Panc1 (cell line): ENCODE measurements at regions not wholly inside any gene's neighbourhood (a gene's known extent, or its start where the extent isn't known, plus 50 kb on each side); places are given as distances from the start of the nearest gene placed in this dataset.

Experiments used
- ATAC-seq: fragments of 200-7000 bp; cut with Tn5 transposase; 2 replicates; pipeline ENCODE4 v1.9.1; 2020; ENCODE audit warnings: mild to moderate bottlenecking, moderate library complexity
- BruUV-seq: library from RNA; stranded (reverse); fragments of 400-500 nt; replicated peaks from 2 replicates; lab custom pipeline; 2021; lab: Mats Ljungman, UMichigan
- CTCF ChIA-PET: fragments of 300-600 bp; sonication (Branson Sonifier 250); formaldehyde crosslinking; loops from one replicate; lab custom pipeline; 2022; ENCODE audit warnings: antibody characterized with exemption; lab: Charles Lee
- POLR2A ChIA-PET: fragments of 300-600 bp; sonication (Branson Sonifier 250); formaldehyde crosslinking; loops from one replicate; lab custom pipeline; 2022; ENCODE audit warnings: antibody characterized with exemption; lab: Charles Lee
- DNase-seq: peaks from one replicate; pipeline ENCODE4 v3.0.0-alpha.2; 2010; ENCODE audit warnings: low read depth, low spot score
- H3K27ac ChIP-seq: 2 replicates; pipeline ENCODE4 v1.5.1; 2011; ENCODE audit warnings: mild to moderate bottlenecking, low read length, inconsistent platforms
- H3K27me3 ChIP-seq: fragments of 200-500 bp; sonication (Bioruptor generic); 2 replicates; pipeline ENCODE4 v1.6.0; 2014; ENCODE audit warnings: low read length, inconsistent platforms; ENCODE audit not compliant: control insufficient read depth, insufficient read depth
- H3K36me3 ChIP-seq: fragments of 200-500 bp; sonication (Bioruptor generic); 2 replicates; pipeline ENCODE4 v1.5.1; 2014; ENCODE audit warnings: inconsistent platforms, mild to moderate bottlenecking, low read length, moderate library complexity; ENCODE audit not compliant: control insufficient read depth, insufficient read depth
- H3K4me1 ChIP-seq: 2 replicates; pipeline ENCODE4 v1.5.1; 2011; ENCODE audit warnings: inconsistent platforms, mild to moderate bottlenecking, low read length, moderate library complexity; ENCODE audit not compliant: control insufficient read depth, insufficient read depth
- H3K4me3 ChIP-seq, 2 experiments: 2 replicates each; pipeline ENCODE4 v1.5.1; 2011 to 2012; ENCODE audit warnings: low read depth in 2 of 2, low read length in 2 of 2, mild to moderate bottlenecking in 2 of 2, inconsistent platforms in 1 of 2, moderate library complexity in 1 of 2
- H3K9me3 ChIP-seq: fragments of 200-500 bp; sonication (Bioruptor generic); 2 replicates; pipeline ENCODE4 v1.5.1; 2014; ENCODE audit warnings: low read depth, mild to moderate bottlenecking, inconsistent platforms, low read length, moderate library complexity; ENCODE audit not compliant: control insufficient read depth, insufficient read depth
- POLR2AphosphoS5 ChIP-seq: IDR thresholded peaks from 2 replicates; pipeline ENCODE4 v1.6.1; 2012; ENCODE audit warnings: mild to moderate bottlenecking, low read depth, low read length, moderate library complexity
- SIN3A ChIP-seq: IDR thresholded peaks from 2 replicates; pipeline ENCODE4 v1.6.1; 2012; ENCODE audit warnings: low read depth, mild to moderate bottlenecking, low read length, moderate library complexity, borderline replicate concordance; ENCODE audit not compliant: insufficient read depth
- TCF7L2 ChIP-seq: IDR thresholded peaks from 2 replicates; pipeline ENCODE4 v1.6.1; 2011; ENCODE audit warnings: mild to moderate bottlenecking, low read depth, low read length, inconsistent platforms
- in situ Hi-C: cut with HindIII; loops from 2 replicates; pipeline ENCODE4 v1.10.0; 2016; ENCODE audit warnings: low sequenced_read_pairs, low pct_unique_long_range_greater_than_20kb
- intact Hi-C: fragments of 100-400 bp; cut with micrococcal nuclease; formaldehyde crosslinking; loops from one replicate; pipeline ENCODE4 v1.10.0; 2022; ENCODE audit not compliant: unreplicated experiment
- TF ChIP-seq, protein P1 (sequence below), 2 experiments: IDR thresholded peaks; 2 replicates each; pipeline ENCODE4 v1.6.1; 2011 to 2012; ENCODE audit warnings: low read depth in 2 of 2, control low read depth in 1 of 2, low read length in 1 of 2, mild to moderate bottlenecking in 1 of 2, moderate library complexity in 1 of 2; ENCODE audit not compliant: insufficient read depth in 1 of 2
- TF ChIP-seq, protein P2 (sequence below): fragments of 450-650 bp; IDR thresholded peaks from 2 replicates; pipeline ENCODE4 v1.5.1; 2017; ENCODE audit warnings: mild to moderate bottlenecking

GRCh38 chr5:13427827-13428557 is 516.5 kb downstream of the DNAH5 start:
- peak; percentile 86 for ATAC-seq
- Histone ChIP-seq H3K27ac (peak overlapping the region; percentile 3; the same call in 1 of the 2 replicates), H3K36me3 (no peaks in the 10 kb centered on the region), H3K4me3 (no peak overlapping the region), H3K27me3 (no peaks in the 10 kb centered on the region), H3K9me3 (no peaks in the 10 kb centered on the region), H3K4me1 (peaks cover 3% of the 10 kb centered on the region)
- POLR2A ChIA-PET: no interaction called here
- CTCF ChIA-PET: no interaction called here
- DNase-seq: no peak
- intact Hi-C loops: no loop called here
- BruUV-seq: no TSS peak
- TF ChIP-seq, protein P1, sequence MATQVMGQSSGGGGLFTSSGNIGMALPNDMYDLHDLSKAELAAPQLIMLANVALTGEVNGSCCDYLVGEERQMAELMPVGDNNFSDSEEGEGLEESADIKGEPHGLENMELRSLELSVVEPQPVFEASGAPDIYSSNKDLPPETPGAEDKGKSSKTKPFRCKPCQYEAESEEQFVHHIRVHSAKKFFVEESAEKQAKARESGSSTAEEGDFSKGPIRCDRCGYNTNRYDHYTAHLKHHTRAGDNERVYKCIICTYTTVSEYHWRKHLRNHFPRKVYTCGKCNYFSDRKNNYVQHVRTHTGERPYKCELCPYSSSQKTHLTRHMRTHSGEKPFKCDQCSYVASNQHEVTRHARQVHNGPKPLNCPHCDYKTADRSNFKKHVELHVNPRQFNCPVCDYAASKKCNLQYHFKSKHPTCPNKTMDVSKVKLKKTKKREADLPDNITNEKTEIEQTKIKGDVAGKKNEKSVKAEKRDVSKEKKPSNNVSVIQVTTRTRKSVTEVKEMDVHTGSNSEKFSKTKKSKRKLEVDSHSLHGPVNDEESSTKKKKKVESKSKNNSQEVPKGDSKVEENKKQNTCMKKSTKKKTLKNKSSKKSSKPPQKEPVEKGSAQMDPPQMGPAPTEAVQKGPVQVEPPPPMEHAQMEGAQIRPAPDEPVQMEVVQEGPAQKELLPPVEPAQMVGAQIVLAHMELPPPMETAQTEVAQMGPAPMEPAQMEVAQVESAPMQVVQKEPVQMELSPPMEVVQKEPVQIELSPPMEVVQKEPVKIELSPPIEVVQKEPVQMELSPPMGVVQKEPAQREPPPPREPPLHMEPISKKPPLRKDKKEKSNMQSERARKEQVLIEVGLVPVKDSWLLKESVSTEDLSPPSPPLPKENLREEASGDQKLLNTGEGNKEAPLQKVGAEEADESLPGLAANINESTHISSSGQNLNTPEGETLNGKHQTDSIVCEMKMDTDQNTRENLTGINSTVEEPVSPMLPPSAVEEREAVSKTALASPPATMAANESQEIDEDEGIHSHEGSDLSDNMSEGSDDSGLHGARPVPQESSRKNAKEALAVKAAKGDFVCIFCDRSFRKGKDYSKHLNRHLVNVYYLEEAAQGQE (IDR thresholded peaks at IDR 0.05; ENCODE audit: insufficient read depth in 1 of 2, low read depth in 2 of 2, low read length in 1 of 2): no peak
- peak; percentile 67 for TF ChIP-seq TCF7L2
- in situ Hi-C loops: no loop called here

GRCh38 chr5:13412040-13412595 is 532.4 kb downstream of the DNAH5 start:
- intact Hi-C loops (no loop called here), in situ Hi-C loops (no loop called here)
- ChIA-PET CTCF (no interaction called here), POLR2A (no interaction called here)
- no TSS peak for BruUV-seq
- no peaks in the 10 kb centered on the region for H3K9me3 ChIP-seq
- H3K27ac ChIP-seq: no peak overlapping the region
- H3K27me3 ChIP-seq: no peaks in the 10 kb centered on the region
- H3K36me3 ChIP-seq: no peaks in the 10 kb centered on the region
- no peak overlapping the region for H3K4me3 ChIP-seq
- DNase-seq: no peak
- H3K4me1 ChIP-seq: no peaks in the 10 kb centered on the region
- TF ChIP-seq TCF7L2 (no peak), POLR2AphosphoS5 (no peak), SIN3A (no peak)
- TF ChIP-seq, protein P2, sequence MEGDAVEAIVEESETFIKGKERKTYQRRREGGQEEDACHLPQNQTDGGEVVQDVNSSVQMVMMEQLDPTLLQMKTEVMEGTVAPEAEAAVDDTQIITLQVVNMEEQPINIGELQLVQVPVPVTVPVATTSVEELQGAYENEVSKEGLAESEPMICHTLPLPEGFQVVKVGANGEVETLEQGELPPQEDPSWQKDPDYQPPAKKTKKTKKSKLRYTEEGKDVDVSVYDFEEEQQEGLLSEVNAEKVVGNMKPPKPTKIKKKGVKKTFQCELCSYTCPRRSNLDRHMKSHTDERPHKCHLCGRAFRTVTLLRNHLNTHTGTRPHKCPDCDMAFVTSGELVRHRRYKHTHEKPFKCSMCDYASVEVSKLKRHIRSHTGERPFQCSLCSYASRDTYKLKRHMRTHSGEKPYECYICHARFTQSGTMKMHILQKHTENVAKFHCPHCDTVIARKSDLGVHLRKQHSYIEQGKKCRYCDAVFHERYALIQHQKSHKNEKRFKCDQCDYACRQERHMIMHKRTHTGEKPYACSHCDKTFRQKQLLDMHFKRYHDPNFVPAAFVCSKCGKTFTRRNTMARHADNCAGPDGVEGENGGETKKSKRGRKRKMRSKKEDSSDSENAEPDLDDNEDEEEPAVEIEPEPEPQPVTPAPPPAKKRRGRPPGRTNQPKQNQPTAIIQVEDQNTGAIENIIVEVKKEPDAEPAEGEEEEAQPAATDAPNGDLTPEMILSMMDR: no peak
- TF ChIP-seq, protein P1 (IDR thresholded peaks at IDR 0.05; ENCODE audit: insufficient read depth in 1 of 2, low read depth in 2 of 2, low read length in 1 of 2): no peak
- no peak for ATAC-seq
